Activated T-helper 2 cell treated with anti-CD3 and anti-CD28 coated beads, Interferon-gamma antibody, Interleukin-2, Interleukin-4, amounts not matched to agents 10 μg/mL and 5 μg/mL and 100 μg/mL, durations not matched to agents 14 hours and 24 hours and 36 hours (primary cell): ENCODE measurements at regions not wholly inside any gene's neighbourhood (a gene's known extent, or its start where the extent isn't known, plus 50 kb on each side); places are given as distances from the start of the nearest gene placed in this dataset.
"Not testable (repeated sequence)": the region's sequence is repeated elsewhere in the genome, so short reads cannot be mapped to it uniquely, and the experiment has no call there.

ENCODE experiments used
- DNase-seq: peaks from one replicate; pipeline ENCODE4 v3.0.0; 2021; ENCODE audit warnings: low spot score
- H3K27ac Mint-ChIP-seq: one replicate; pipeline ENCODE4 v1.8.0; 2021; ENCODE audit warnings: mixed read lengths
- H3K27me3 Mint-ChIP-seq: one replicate; pipeline ENCODE4 v1.8.0; 2021; ENCODE audit warnings: low read depth, mixed read lengths
- H3K36me3 Mint-ChIP-seq: one replicate; pipeline ENCODE4 v1.8.0; 2021; ENCODE audit warnings: low read depth, mixed read lengths
- H3K4me1 Mint-ChIP-seq: one replicate; pipeline ENCODE4 v1.8.0; 2021; ENCODE audit warnings: low read depth, mixed read lengths
- H3K4me3 Mint-ChIP-seq: one replicate; pipeline ENCODE4 v1.8.0; 2021; ENCODE audit warnings: low read depth, mild to moderate bottlenecking, moderate library complexity, mixed read lengths
- H3K9me3 Mint-ChIP-seq: one replicate; pipeline ENCODE4 v1.8.0; 2021; ENCODE audit warnings: mixed read lengths
- intact Hi-C: fragments of 100-400 bp; cut with micrococcal nuclease; formaldehyde crosslinking; loops from one replicate; pipeline ENCODE4 v1.15.1; 2023

DNA sequence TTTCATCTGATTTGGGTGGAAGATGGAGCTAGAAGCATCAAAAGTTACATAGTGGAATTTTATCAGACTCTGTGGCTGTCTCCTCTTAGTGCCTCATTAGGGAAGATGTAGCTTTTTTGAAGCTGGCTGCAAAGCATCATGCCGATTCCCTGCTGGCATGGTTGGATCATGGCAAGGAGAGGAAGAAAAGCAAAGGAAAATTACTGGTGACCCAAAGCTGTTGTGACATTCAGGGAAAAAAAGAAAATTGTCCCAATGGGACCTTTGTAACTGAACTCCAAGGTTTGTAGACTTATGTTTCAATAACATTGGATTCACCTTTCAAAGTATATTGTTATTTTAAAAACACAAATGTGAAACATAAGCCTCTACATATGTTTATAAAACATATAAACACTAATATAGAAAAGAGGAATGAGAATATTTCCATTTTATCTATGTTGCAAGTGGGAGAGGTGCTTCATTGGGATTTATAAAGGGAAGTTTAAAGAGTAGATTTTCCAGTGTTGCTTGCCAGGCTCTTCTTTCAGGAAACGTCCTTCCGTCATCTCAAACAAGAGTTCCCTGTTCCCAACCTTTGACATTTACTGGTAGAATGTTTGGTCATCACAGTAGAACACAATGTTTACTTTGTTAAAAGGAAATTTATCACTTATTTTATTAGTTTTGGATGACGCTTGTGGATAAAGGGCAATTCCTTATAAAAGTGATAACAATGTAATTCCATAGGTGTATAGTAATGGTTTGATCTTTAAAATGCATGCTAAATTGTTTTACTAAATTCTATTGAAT is 190.1 kb upstream of the GPRIN3 start:
- Mint-ChIP-seq H3K4me3 (no peak overlapping the region), H3K36me3 (no peaks in the 10 kb centered on the region), H3K9me3 (no peaks in the 10 kb centered on the region), H3K27me3 (peaks cover 20% of the 10 kb centered on the region), H3K27ac (no peak overlapping the region), H3K4me1 (no peaks in the 10 kb centered on the region)
- no peak for DNase-seq
- intact Hi-C loops: no loop called here

- Mint-ChIP-seq H3K36me3 (no peaks in the 10 kb centered on the region), H3K9me3 (no peaks in the 10 kb centered on the region), H3K27ac (no peak overlapping the region), H3K27me3 (peaks cover 20% of the 10 kb centered on the region), H3K4me1 (no peaks in the 10 kb centered on the region), H3K4me3 (no peak overlapping the region)
- intact Hi-C loops: no loop called here
- DNase-seq: no peak
Measured at GRCh38 chr4:89496851-89497250, 189.3 kb upstream of the GPRIN3 start.

DNA sequence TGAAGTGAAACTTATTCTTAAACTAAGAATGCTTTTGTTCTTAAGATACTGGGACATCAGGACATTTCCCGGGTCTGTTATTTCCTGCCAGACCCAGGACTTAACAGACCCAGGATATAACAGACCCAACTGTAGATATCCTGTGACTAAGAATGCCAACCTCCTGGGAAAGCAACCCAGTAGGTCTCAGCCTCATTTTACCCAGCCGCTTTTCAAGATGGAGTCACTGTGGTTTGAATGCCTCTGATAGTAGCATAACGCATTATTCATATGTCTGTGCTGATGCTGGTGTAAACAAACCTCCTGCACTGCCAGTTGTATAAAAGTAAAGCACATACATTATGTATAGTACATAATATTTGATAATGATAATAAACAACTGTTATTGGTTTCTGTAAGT is 185.8 kb upstream of the GPRIN3 start:
- intact Hi-C loops: no loop called here
- Mint-ChIP-seq H3K4me3 (no peak overlapping the region), H3K36me3 (no peaks in the 10 kb centered on the region), H3K9me3 (no peaks in the 10 kb centered on the region), H3K27ac (no peak overlapping the region), H3K27me3 (no peaks in the 10 kb centered on the region), H3K4me1 (no peaks in the 10 kb centered on the region)
- DNase-seq: no peak

- Mint-ChIP-seq H3K27ac (no peak overlapping the region), H3K9me3 (no peaks in the 10 kb centered on the region), H3K27me3 (no peaks in the 10 kb centered on the region), H3K4me1 (no peaks in the 10 kb centered on the region), H3K36me3 (no peaks in the 10 kb centered on the region), H3K4me3 (no peak overlapping the region)
- DNase-seq: no peak
- intact Hi-C loops: no loop called here
Measured at GRCh38 chr4:89492581-89493071, 185.0 kb upstream of the GPRIN3 start.

DNA sequence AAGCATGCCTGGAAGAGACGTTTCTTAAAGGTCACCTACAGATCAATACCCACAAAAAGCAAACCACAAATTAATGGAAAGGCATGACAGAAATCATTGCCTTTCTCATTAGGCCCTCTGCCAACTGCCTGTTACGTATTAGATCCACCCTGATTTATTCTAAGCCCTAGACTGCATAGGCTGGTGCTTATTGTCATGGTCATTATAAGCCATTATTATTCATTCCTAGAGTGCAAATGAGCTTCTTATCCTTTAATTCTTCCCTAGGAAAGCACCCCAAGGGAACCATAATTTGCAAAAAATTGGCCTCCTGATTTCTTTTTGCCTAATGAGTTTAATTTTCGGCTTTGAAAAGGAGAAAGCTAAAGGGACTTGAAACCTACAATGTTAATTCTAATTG is 184.2 kb upstream of the GPRIN3 start:
- no peaks in the 10 kb centered on the region for H3K4me1 Mint-ChIP-seq
- H3K27me3 Mint-ChIP-seq: no peaks in the 10 kb centered on the region
- H3K27ac Mint-ChIP-seq: no peak overlapping the region
- H3K36me3 Mint-ChIP-seq: no peaks in the 10 kb centered on the region
- no peak overlapping the region for H3K4me3 Mint-ChIP-seq
- intact Hi-C loops: no loop called here
- DNase-seq: no peak
- no peaks in the 10 kb centered on the region for H3K9me3 Mint-ChIP-seq

DNA sequence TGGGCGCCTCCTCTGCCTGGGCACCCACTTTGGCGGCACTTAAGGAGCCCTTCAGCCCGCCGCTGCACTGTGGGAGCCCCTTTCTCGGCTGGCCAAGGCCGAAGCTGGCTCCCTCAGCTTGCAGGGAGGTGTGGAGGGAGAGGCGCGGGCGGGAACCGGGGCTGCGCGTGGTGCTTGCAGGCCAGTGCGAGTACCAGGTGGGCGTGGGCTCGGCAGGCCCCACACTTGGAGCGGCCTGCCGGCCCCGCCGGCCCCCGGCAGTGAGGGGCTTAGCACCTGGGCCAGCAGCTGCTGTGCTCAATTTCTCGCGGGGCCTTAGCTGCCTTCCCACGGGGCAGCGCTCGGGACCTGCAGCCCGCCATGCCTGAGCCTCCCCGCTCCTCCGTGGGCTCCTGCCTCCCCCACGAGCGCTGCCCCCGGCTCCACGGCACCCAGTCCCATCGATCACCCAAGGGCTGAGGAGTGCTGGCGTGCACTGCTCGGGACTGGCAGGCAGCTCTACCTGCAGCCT is 182.4 kb upstream of the GPRIN3 start:
- H3K4me1 Mint-ChIP-seq, H3K27me3 Mint-ChIP-seq, H3K36me3 Mint-ChIP-seq: not testable (repeated sequence)

GRCh38 chr4:89489338-89489771 is 181.8 kb upstream of the GPRIN3 start:
- no peaks in the 10 kb centered on the region for H3K27me3 Mint-ChIP-seq
- intact Hi-C loops: loop anchor here (10.0 kb wide), 1 partner anchor 415 kb away; no protein-coding TSS in a partner anchor
- no peak overlapping the region for H3K27ac Mint-ChIP-seq
- no peaks in the 10 kb centered on the region for H3K36me3 Mint-ChIP-seq
- H3K4me3 Mint-ChIP-seq: no peak overlapping the region
- no peaks in the 10 kb centered on the region for H3K4me1 Mint-ChIP-seq
- H3K9me3 Mint-ChIP-seq: no peaks in the 10 kb centered on the region
- no peak for DNase-seq

More for the DNA sequence above, 182.4 kb upstream of the GPRIN3 start:
- not testable (repeated sequence) for DNase-seq, H3K4me3 Mint-ChIP-seq, H3K9me3 Mint-ChIP-seq, H3K27ac Mint-ChIP-seq
- intact Hi-C loops: loop anchor here (10.0 kb wide), 1 partner anchor 415 kb away; no protein-coding TSS in a partner anchor

DNA sequence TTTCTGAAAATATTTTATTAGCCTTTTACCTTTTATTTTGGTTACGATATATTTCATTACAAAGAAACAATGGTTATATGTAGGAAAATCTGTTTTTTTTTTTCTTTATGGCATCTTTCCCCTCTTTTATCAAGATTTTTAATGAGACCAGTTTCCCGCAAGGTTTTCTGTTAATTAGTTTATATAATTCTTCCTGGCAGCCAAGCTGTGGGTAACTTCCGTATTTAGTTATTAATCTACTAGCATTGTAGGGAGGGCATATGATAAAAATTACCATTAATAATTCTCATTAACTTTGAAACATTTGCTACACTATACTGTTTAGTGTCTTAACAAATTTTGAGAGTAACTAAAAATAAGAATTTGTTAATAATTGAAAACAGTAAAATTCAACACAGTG is 181.1 kb upstream of the GPRIN3 start:
- H3K27ac Mint-ChIP-seq: no peak overlapping the region
- no peaks in the 10 kb centered on the region for H3K36me3 Mint-ChIP-seq
- intact Hi-C loops: loop anchor here (10.0 kb wide), 1 partner anchor 416 kb away; no protein-coding TSS in a partner anchor
- no peak for DNase-seq
- H3K9me3 Mint-ChIP-seq: no peaks in the 10 kb centered on the region
- no peaks in the 10 kb centered on the region for H3K27me3 Mint-ChIP-seq
- H3K4me3 Mint-ChIP-seq: no peak overlapping the region
- no peaks in the 10 kb centered on the region for H3K4me1 Mint-ChIP-seq

- no peak for DNase-seq
- Mint-ChIP-seq H3K9me3 (no peaks in the 10 kb centered on the region), H3K4me1 (no peaks in the 10 kb centered on the region), H3K27ac (no peak overlapping the region), H3K27me3 (no peaks in the 10 kb centered on the region), H3K36me3 (no peaks in the 10 kb centered on the region), H3K4me3 (no peak overlapping the region)
- intact Hi-C loops: loop anchor here (10.0 kb wide), 1 partner anchor 418 kb away; no protein-coding TSS in a partner anchor
Measured at GRCh38 chr4:89486673-89487072, 179.1 kb upstream of the GPRIN3 start.

DNA sequence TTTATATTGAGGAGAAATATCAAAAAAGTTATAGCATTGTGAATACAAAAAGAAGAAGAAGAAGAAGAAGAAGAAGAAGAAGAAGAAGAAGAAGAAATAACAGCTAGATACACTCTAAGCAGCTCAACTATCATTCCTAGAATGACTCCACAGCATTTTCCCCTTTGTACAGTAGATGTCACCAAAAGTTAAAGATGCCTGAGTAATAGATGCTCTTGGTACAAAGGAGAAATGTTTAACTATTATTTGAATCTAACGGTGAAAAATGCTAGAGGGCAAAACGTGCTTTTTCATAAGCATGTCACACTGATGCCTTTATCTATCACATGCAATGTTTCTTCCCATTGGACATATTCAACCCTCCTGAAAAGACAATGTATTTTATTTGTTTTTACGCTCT is 178.4 kb upstream of the GPRIN3 start:
- no peaks in the 10 kb centered on the region for H3K4me1 Mint-ChIP-seq
- no peaks in the 10 kb centered on the region for H3K36me3 Mint-ChIP-seq
- H3K27me3 Mint-ChIP-seq: no peaks in the 10 kb centered on the region
- no peak overlapping the region for H3K27ac Mint-ChIP-seq
- DNase-seq: no peak
- no peak overlapping the region for H3K4me3 Mint-ChIP-seq
- intact Hi-C loops: loop anchor here (10.0 kb wide), 1 partner anchor 419 kb away; no protein-coding TSS in a partner anchor
- no peaks in the 10 kb centered on the region for H3K9me3 Mint-ChIP-seq

DNA sequence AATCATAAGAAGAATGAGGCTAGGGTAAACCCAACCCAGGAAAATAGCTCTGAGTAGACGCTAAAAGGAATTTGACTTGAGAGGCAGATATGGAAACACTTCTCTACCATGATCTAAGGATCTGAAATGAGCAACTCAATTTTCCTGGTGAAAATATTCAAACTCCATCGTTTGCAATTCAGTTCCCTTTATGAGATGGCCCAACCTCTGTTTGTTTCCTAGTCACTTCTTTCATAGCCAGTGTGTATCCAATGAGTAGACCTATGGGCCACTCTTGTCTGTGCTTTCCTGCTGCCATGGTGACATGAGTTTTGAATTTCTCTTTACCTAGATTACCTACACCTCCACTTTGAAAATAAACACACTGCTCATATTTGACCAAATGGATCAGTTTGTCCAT is 176.2 kb upstream of the GPRIN3 start:
- H3K4me1 Mint-ChIP-seq: no peaks in the 10 kb centered on the region
- H3K4me3 Mint-ChIP-seq: no peak overlapping the region
- peaks cover 3% of the 10 kb centered on the region for H3K36me3 Mint-ChIP-seq
- H3K27ac Mint-ChIP-seq: no peak overlapping the region
- no peaks in the 10 kb centered on the region for H3K27me3 Mint-ChIP-seq
- H3K9me3 Mint-ChIP-seq: peaks cover 6% of the 10 kb centered on the region
- intact Hi-C loops: loop anchor here (10.0 kb wide), 1 partner anchor 421 kb away; no protein-coding TSS in a partner anchor
- DNase-seq: no peak

DNA sequence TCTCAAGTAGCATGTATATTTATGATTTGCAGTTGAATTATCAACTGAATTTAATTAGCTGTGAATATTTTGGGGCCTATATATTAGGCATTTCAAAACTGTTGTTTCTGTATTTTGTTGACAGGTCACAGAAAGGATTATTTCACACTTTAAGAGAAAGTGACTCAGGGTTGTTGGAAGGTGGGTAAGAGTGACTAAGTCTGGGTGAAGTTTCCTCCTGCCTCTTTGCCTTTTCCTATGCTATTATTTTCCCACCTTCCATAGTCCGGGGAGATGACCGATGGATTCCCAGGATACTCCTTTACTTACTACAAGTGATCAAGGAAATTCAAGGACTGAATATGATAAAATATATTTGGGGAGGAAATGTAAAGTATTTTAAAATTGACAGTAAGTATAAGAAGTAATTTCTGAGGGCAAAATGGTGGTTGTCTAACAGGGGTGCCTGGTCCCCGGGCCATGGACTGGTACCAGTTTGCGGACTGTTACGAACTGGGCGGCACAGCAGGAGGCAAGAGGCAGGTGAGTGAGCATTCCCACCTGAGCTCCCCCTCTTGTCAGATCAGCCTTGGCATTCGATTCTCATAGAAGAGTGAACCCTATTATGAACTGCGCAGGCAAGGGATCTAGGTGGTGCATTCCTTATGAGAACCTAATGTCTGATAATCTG is 175.5 kb upstream of the GPRIN3 start:
- no peak overlapping the region for H3K27ac Mint-ChIP-seq

DNA sequence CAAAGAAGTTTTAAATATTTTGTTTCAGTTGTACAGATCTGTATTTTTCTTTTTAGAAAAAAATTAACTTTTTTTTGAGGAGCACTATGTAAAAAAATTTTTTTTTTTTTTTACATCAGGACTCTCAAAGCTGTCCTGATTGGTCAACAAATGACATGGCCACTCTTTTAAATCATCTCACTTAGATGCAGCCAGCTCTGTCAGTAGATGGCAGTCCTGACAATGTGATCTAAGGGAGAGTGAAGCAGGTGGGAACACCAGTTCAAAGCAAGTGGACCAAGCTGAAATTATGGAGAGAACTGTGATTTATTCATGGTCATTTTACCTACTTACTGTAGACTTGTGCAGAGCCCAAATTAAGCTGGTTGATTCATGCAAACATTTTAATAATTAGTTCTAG is 174.7 kb upstream of the GPRIN3 start:
- H3K4me1 Mint-ChIP-seq: no peaks in the 10 kb centered on the region

More for the DNA sequence above, 175.5 kb upstream of the GPRIN3 start:
- Mint-ChIP-seq H3K36me3 (peaks cover 3% of the 10 kb centered on the region), H3K27me3 (no peaks in the 10 kb centered on the region), H3K9me3 (peaks cover 6% of the 10 kb centered on the region), H3K4me1 (no peaks in the 10 kb centered on the region), H3K4me3 (no peak overlapping the region)
- intact Hi-C loops: loop anchor here (10.0 kb wide), 1 partner anchor 422 kb away; no protein-coding TSS in a partner anchor
- DNase-seq: no peak

More for the DNA sequence above, 174.7 kb upstream of the GPRIN3 start:
- no peak for DNase-seq
- Mint-ChIP-seq H3K27me3 (no peaks in the 10 kb centered on the region), H3K27ac (no peak overlapping the region), H3K9me3 (peaks cover 6% of the 10 kb centered on the region), H3K4me3 (no peak overlapping the region), H3K36me3 (peaks cover 3% of the 10 kb centered on the region)
- intact Hi-C loops: loop anchor here (10.0 kb wide), 1 partner anchor 423 kb away; no protein-coding TSS in a partner anchor
